ENCODE measurements at regions not wholly inside any gene's neighbourhood (a gene's known extent, or its start where the extent isn't known, plus 50 kb on each side); places are given as distances from the start of the nearest gene placed in this dataset.

GRCh38 chr2:6308986-6309385, 556.7 kb downstream of the CMPK2 start:
- Histone ChIP-seq H3K9me3 (no peaks in the 10 kb centered on the region), H3K27ac (no peak overlapping the region), H3K36me3 (no peaks in the 10 kb centered on the region), H3K4me3 (no peak overlapping the region), H3K27me3 (no peaks in the 10 kb centered on the region), H3K4me1 (no peaks in the 10 kb centered on the region)
- in situ Hi-C loops (cut with MboI; ENCODE audit: low sequenced_read_pairs in 4 of 4) = no loop called here
- DNase-seq = no peak
- intact Hi-C loops (cut with DNase I; ENCODE audit: low total_unique reads) = no loop called here
- TF ChIP-seq POLR2A (IDR thresholded peaks at IDR 0.05) (no peak), CTCF (IDR thresholded peaks at IDR 0.05 in 4 of 5, conservative IDR thresholded peaks at IDR 0.05 in 1 of 5) (no peak)
- ATAC-seq = no peak

DNA sequence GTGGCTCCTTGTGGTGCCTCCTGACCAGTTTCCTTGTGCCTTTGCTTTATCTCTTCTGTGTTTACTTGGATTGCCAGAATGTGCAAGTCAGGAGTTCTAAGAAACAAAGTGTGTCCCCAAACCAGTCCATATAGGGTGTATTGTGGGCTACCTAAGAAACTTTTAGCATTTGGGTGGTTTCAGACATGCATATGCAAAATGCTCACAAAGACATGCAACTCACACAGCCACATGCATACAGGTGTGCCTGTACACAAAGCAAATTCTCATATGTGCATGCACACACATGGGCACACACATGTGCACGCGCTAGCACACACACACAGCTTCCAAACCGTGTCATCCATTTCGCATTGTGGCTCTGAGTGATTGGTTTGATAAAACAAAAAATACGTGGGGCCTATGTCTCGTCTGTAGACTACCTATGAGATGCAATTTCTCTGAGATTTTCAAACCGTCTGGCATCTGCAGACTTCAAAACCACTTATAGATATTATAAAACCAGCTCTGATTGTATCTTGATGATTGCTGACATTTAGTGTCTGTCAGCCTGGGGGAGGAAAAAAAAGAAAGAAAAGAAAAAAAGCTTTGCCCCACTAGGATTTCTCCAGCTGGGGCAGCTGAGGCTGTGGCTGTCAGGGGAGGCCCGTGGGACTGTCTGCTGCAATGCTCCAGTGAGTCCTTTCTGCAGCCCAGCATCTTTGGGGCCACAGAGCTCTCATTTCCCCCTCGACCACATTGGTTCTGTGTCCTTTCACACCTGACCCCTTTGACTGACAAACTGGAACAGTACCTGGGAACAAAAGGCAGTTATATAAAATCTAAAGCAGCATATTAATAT, 556.1 kb downstream of the CMPK2 start:
- Histone ChIP-seq H3K4me3 (no peak overlapping the region), H3K4me1 (no peaks in the 10 kb centered on the region), H3K27ac (no peak overlapping the region), H3K27me3 (no peaks in the 10 kb centered on the region), H3K9me3 (no peaks in the 10 kb centered on the region), H3K36me3 (no peaks in the 10 kb centered on the region)
- ATAC-seq (no peak), DNase-seq (no peak)
- no peak for TF ChIP-seq CTCF (IDR thresholded peaks at IDR 0.05 in 4 of 5, conservative IDR thresholded peaks at IDR 0.05 in 1 of 5)
- no peak for TF ChIP-seq POLR2A (IDR thresholded peaks at IDR 0.05)
- in situ Hi-C loops (cut with MboI; ENCODE audit: low sequenced_read_pairs in 4 of 4) = no loop called here
- intact Hi-C loops (cut with DNase I; ENCODE audit: low total_unique reads) = no loop called here

DNA sequence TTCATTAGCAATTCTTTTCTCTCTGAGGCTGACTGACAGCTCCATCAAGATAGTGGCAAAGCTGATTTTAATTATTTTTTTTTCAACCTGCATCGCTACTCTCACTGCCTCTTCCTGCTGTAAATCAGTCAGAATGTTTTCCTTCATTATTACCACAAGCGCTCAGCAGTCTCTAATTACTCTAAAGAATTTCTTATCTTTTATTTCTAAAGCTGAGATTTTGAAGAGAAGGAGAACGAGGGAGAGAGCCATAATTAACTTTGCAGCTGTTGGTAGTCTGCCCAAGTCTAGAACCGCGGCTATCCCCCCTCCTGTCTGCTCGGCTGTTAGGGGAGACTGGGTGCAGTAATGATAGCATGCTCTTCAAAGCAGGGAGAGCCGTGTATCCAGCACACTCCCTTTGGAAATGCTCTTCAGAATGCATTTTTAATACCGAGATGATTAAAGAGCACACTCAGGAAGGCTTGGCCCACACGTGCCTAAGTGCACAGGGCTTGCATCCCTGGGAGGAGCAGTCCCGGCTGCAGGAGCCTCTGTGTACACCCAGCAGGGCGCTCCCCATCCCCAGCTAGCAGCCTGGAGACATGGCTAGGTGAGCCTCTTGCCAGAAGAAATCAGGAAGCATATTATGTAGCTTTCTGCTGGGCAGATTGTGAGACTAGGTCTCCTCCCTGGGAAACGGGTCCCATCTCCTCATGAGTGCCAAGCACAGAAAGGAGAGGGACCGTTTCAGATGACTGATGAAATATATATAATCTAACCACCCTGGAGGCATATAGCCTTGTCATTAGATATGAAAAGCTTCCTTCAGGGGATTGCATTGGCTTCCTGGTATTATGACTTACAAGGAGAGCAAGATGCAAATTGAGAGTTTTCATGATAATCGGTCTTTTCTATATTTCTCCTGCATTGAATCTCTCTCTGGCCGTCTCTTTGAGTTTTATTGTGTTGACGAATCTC, 555.2 kb downstream of the CMPK2 start:
- TF ChIP-seq CTCF (IDR thresholded peaks at IDR 0.05 in 4 of 5, conservative IDR thresholded peaks at IDR 0.05 in 1 of 5) (no peak), POLR2A (IDR thresholded peaks at IDR 0.05) (no peak)
- DNase-seq = no peak
- Histone ChIP-seq H3K9me3 (no peaks in the 10 kb centered on the region), H3K27ac (no peak overlapping the region), H3K4me3 (no peak overlapping the region), H3K27me3 (no peaks in the 10 kb centered on the region), H3K36me3 (no peaks in the 10 kb centered on the region), H3K4me1 (no peaks in the 10 kb centered on the region)
- in situ Hi-C loops (cut with MboI; ENCODE audit: low sequenced_read_pairs in 4 of 4) (no loop called here), intact Hi-C loops (cut with DNase I; ENCODE audit: low total_unique reads) (no loop called here)
- no peak for ATAC-seq

DNA sequence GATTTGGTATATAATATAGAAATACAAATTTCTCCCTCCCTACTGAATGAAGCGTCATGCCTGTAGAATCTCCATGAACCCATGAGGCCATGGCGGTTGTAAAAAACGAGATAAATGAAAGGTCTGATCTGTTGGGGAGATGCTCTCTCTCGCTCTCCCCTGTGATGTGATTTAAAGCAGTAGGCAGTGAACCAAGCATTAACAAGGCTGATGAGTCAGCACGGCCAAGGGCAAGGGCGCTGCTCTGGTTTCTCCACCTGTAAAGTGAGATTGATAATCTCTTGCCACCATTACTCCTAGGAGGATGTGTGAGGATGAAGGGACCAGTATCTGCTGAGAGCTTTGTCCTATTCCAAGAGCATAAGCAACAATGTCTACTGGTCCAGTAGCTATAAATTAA, 553.3 kb downstream of the CMPK2 start:
- ATAC-seq = no peak
- H3K4me1 ChIP-seq = no peaks in the 10 kb centered on the region

More for the DNA sequence above, 553.3 kb downstream of the CMPK2 start:
- intact Hi-C loops (cut with DNase I; ENCODE audit: low total_unique reads) (no loop called here), in situ Hi-C loops (cut with MboI; ENCODE audit: low sequenced_read_pairs in 4 of 4) (no loop called here)
- DNase-seq = no peak
- no peak for TF ChIP-seq POLR2A (IDR thresholded peaks at IDR 0.05)
- TF ChIP-seq CTCF (IDR thresholded peaks at IDR 0.05 in 4 of 5, conservative IDR thresholded peaks at IDR 0.05 in 1 of 5) = no peak
- H3K27ac ChIP-seq = no peak overlapping the region
- H3K36me3 ChIP-seq = no peaks in the 10 kb centered on the region
- H3K4me3 ChIP-seq = no peak overlapping the region
- no peaks in the 10 kb centered on the region for H3K9me3 ChIP-seq
- H3K27me3 ChIP-seq = no peaks in the 10 kb centered on the region

Measured in gastrocnemius medialis (tissue), 4 donors.